Effector memory CD8-positive, alpha-beta T cell (primary cell): ENCODE measurements at regions not wholly inside any gene's neighbourhood (a gene's known extent, or its start where the extent isn't known, plus 50 kb on each side); places are given as distances from the start of the nearest gene placed in this dataset.

ENCODE experiments used
- ATAC-seq: fragments of 150-1000 bp; cut with Tn5 transposase; replicated peaks from 2 replicates; pipeline ENCODE4 v1.10.0; 2021; ENCODE audit warnings: mild to moderate bottlenecking, moderate library complexity
- DNase-seq, 3 experiments: peaks; one replicate each; pipeline ENCODE4 v3.0.0; 2021
- H3K27ac Mint-ChIP-seq, 2 donors: one replicate each; pipeline ENCODE4 v1.8.0; 2022; ENCODE audit warnings: mild to moderate bottlenecking in 2 of 2, mixed read lengths in 2 of 2, moderate library complexity in 2 of 2
- H3K27me3 Mint-ChIP-seq, 2 donors: one replicate each; pipeline ENCODE4 v1.8.0; 2022; ENCODE audit warnings: mixed read lengths in 2 of 2
- H3K36me3 Mint-ChIP-seq: one replicate; pipeline ENCODE4 v1.8.0; 2022; ENCODE audit warnings: mild to moderate bottlenecking, moderate library complexity, mixed read lengths; ENCODE audit not compliant: insufficient read depth
- H3K4me1 Mint-ChIP-seq, 2 donors: one replicate each; pipeline ENCODE4 v1.8.0; 2022; ENCODE audit warnings: low read depth in 2 of 2, mixed read lengths in 2 of 2
- H3K4me3 Mint-ChIP-seq, 2 donors: one replicate each; pipeline ENCODE4 v1.8.0; 2022; ENCODE audit warnings: mild to moderate bottlenecking in 2 of 2, mixed read lengths in 2 of 2, moderate library complexity in 2 of 2
- H3K9me3 Mint-ChIP-seq, 2 donors: one replicate each; pipeline ENCODE4 v1.8.0; 2022; ENCODE audit warnings: mixed read lengths in 2 of 2

DNA sequence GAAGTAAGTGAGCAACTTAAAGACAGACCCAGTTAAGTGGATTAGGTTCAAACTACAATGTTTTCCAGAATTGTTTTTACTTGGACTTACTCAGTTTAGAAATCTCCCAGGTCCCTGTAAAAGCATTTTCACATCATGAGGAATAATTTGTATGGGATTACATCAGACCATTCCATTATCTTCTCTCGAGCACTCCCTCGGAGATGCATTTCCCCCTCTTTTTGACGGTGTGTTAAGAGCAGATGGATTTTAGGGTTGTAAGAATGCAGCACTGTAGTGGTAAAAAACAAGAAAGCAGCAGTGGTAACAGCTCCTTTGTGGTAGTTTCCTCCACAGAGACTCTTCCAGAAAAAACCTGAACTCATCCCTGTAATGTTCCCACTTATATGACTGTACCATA, 488.4 kb downstream of the BCAT1 start:
- Mint-ChIP-seq H3K36me3 (no peaks in the 10 kb centered on the region), H3K27ac (no peak overlapping the region), H3K27me3 (no peaks in the 10 kb centered on the region), H3K4me3 (no peak overlapping the region), H3K9me3 (no peaks in the 10 kb centered on the region), H3K4me1 (no peaks in the 10 kb centered on the region)
- ATAC-seq, result no peak
- DNase-seq, result no peak

DNA sequence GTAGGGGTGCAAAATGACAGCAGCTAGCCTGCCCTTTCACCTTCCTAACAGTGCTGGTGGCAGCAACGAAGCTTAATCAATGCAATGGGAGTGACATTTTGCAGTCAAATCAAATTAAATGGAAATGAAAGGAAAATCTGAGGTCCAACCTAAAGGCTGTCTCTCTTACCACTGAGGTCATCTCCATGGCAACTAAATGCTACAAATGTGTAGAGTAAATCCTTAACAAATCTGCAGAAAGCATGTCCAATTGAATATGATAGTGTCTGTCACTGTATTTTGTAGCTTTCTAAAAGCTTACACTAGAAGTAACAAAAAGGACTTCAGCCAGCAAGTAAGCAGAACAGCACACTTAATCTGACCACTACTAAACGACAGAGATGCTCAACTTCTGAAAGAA, 488.8 kb downstream of the BCAT1 start:
- Mint-ChIP-seq H3K9me3 (no peaks in the 10 kb centered on the region), H3K27ac (no peak overlapping the region), H3K4me1 (no peaks in the 10 kb centered on the region), H3K36me3 (no peaks in the 10 kb centered on the region), H3K4me3 (no peak overlapping the region), H3K27me3 (no peaks in the 10 kb centered on the region)
- no peak for ATAC-seq
- DNase-seq, result no peak

DNA sequence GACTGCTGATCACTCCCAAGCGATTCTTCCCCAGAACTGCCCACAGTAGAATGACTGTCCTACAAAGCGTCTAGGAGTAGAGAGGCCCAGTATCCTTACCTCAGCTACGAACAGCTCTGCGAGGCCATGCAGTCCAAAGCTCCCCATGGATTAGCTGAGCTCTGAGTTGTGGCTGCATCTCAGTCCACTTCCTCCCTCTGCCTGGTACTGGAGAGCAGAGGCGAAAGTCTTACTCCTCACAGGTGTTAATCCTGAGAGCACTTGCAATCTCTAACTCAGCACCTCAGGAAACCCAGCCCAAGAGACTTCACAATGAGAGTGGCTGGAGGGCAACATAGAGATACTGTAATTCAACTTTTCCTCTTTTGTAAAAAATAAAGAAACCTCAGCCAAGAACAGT, 493.1 kb downstream of the BCAT1 start:
- Mint-ChIP-seq H3K27me3 (no peaks in the 10 kb centered on the region), H3K27ac (no peak overlapping the region), H3K36me3 (no peaks in the 10 kb centered on the region), H3K4me3 (no peak overlapping the region), H3K9me3 (no peaks in the 10 kb centered on the region), H3K4me1 (no peaks in the 10 kb centered on the region)
- DNase-seq, result no peak
- no peak for ATAC-seq

DNA sequence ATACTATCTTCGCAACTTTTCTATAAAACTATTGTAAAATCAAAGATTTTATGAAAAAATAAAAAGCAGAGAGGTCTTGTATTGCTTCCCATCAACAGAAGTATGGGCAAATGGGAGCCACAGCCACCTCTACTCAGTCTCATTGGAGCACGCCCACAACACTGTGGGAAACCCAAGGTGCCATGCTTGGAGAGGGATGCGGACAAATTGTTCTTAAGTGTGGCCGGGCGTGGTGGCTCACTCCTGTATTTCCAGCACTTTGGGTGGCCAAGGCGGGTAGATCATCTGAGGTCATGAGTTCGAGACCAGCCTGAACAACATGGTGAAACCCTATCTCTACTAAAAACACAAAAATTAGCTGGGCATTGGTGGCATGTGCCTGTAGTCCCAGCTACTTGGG, 498.2 kb upstream of the SOX5 start:
- Mint-ChIP-seq H3K4me1 (no peaks in the 10 kb centered on the region), H3K36me3 (no peaks in the 10 kb centered on the region), H3K4me3 (no peak overlapping the region), H3K9me3 (no peaks in the 10 kb centered on the region), H3K27ac (no peak overlapping the region), H3K27me3 (no peaks in the 10 kb centered on the region)
- ATAC-seq, result no peak
- DNase-seq, result no peak

DNA sequence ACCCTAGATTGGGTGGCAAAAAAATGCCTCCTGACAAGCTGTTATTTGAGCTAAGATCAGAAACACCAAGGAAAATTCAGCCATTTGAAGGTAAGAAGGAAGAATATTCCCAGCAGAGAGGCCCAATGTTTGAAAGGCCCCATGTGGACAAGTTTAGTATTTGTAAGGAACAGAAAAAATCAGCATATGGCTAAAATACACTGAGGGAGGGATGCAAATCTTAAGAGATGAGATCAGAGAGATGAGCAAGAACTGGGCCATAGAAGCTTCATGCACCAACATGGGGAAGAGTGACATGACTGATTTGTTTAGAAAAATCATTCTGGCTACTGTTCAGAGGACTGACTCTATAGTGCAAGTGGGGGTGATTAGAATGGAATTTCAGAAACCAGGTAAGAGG, 496.8 kb upstream of the SOX5 start:
- no peak for ATAC-seq
- no peak overlapping the region for H3K27ac Mint-ChIP-seq
- peaks cover 0 to 2% of the 10 kb centered on the region in 2 donors for H3K27me3 Mint-ChIP-seq
- DNase-seq, result no peak
- H3K9me3 Mint-ChIP-seq, result peaks cover 0 to 2% of the 10 kb centered on the region in 2 donors
- no peak overlapping the region for H3K4me3 Mint-ChIP-seq
- no peaks in the 10 kb centered on the region for H3K4me1 Mint-ChIP-seq
- H3K36me3 Mint-ChIP-seq, result no peaks in the 10 kb centered on the region

DNA sequence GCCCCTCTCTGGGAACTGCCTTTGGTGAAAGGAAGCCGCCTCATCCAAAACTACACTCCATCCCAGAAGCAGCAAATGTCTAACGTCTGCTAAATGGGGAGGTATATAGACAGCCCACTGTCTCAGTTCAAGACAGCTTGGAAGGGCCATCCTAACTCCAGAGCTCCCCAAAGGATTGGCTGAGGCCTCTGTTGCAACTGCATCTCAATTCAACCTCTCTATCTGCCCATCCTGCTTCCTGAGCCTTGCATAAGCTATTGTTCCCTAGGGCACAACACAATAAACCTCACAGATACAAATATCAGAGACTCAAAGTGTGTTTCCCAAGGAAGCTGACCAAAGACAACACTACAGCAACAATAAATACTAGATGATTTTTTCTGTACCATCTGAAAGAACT, 495.2 kb upstream of the SOX5 start:
- no peak overlapping the region for H3K4me3 Mint-ChIP-seq
- DNase-seq, result no peak
- H3K9me3 Mint-ChIP-seq, result peaks cover 0 to 2% of the 10 kb centered on the region in 2 donors

DNA sequence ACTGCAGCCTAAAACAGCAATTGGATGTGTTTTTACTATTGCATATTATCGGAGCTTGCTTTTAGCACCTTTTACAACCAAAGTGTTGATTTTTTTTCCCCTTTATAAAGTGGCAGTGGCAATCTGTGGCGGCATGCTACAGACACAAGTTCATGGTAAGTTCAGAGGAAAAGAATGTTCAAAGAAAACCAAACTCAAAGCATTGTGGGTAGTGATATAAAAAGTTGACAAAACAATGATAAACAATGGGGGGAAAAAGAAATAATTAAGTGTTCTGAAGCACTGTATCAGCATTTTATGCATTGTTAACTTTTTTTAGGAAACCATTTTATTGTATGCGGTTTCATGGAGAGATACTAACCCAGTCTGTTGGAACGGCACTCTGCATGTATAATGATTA, 492.0 kb upstream of the SOX5 start:
- Mint-ChIP-seq H3K4me1 (no peaks in the 10 kb centered on the region), H3K27ac (no peak overlapping the region), H3K36me3 (peaks cover 3% of the 10 kb centered on the region), H3K27me3 (peaks cover 0 to 6% of the 10 kb centered on the region in 2 donors), H3K9me3 (peaks cover 0 to 2% of the 10 kb centered on the region in 2 donors), H3K4me3 (no peak overlapping the region)
- ATAC-seq, result no peak
- no peak for DNase-seq

More for the DNA sequence above, 495.2 kb upstream of the SOX5 start:
- peaks cover 0 to 6% of the 10 kb centered on the region in 2 donors for H3K27me3 Mint-ChIP-seq
- no peak for ATAC-seq
- H3K4me1 Mint-ChIP-seq, result no peaks in the 10 kb centered on the region
- no peak overlapping the region for H3K27ac Mint-ChIP-seq
- peaks cover 2% of the 10 kb centered on the region for H3K36me3 Mint-ChIP-seq

DNA sequence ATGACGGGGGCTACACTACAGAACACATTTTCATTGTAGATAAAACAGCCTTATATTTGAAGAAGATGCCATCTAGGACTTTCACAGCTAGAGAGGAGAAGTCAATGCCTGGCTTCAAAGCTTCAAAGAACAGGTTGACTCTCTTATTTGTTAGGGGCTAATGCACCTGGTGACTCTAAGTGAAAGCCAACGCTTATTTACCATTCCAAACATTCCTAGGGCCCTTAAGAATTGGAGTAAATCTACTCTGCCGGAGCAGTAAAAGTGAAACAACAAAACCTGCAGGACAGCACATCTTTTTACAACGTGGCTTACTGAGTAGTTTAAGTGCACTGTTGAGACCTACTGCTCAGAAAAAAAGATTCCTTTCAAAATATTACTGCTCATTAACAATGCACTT, 487.2 kb upstream of the SOX5 start:
- ATAC-seq (no peak), DNase-seq (no peak)
- Mint-ChIP-seq H3K36me3 (peaks cover 3% of the 10 kb centered on the region), H3K27me3 (peaks cover 0 to 6% of the 10 kb centered on the region in 2 donors), H3K4me1 (no peaks in the 10 kb centered on the region), H3K4me3 (no peak overlapping the region), H3K9me3 (no peaks in the 10 kb centered on the region), H3K27ac (no peak overlapping the region)

DNA sequence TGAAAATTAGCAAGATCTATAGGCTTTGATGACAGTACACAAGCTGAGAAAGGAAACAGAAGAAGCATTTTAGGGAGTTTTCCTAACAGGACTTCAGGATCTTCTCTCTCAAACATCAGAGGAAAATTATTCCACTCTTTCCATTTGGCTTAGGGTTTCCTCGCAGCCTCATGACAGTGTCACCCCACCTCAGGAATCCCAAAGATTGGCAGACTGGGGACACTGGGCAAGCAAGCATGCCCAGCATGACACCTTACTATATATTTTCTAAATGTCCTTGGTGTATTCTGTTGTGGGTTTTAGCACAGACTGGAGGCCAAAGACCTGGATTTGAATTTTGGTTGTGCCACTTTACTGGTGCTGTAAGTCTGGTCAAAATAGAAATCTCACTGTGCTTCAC, 482.4 kb upstream of the SOX5 start:
- Mint-ChIP-seq H3K27me3 (peaks cover 0 to 4% of the 10 kb centered on the region in 2 donors), H3K36me3 (no peaks in the 10 kb centered on the region), H3K27ac (no peak overlapping the region), H3K9me3 (no peaks in the 10 kb centered on the region), H3K4me3 (no peak overlapping the region), H3K4me1 (no peaks in the 10 kb centered on the region)
- ATAC-seq (no peak), DNase-seq (no peak)

DNA sequence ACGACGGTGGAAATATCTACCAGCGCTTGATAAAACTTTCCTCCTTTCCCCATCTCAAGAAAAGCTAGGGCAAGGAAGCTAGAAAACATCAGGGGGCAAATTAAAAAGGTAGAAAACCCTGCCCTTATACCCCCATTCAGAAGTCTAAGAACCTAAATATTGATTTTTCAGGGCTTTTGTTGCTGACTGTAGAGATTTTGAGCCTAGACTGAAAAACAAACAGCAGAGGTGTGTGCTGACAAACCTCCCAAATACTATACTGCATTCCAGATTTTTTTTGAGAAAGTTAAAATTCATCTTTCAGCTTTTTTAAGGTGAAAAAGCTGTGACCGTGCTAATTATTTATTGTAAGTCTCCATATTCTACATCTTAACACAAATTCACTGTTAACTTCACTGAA, 478.3 kb upstream of the SOX5 start:
- H3K4me3 Mint-ChIP-seq, result no peak overlapping the region
- H3K27me3 Mint-ChIP-seq, result peaks cover 0 to 11% of the 10 kb centered on the region in 2 donors
- no peak overlapping the region for H3K27ac Mint-ChIP-seq
- DNase-seq (no peak), ATAC-seq (no peak)
- no peaks in the 10 kb centered on the region for H3K9me3 Mint-ChIP-seq
- H3K36me3 Mint-ChIP-seq, result no peaks in the 10 kb centered on the region
- H3K4me1 Mint-ChIP-seq, result no peaks in the 10 kb centered on the region

DNA sequence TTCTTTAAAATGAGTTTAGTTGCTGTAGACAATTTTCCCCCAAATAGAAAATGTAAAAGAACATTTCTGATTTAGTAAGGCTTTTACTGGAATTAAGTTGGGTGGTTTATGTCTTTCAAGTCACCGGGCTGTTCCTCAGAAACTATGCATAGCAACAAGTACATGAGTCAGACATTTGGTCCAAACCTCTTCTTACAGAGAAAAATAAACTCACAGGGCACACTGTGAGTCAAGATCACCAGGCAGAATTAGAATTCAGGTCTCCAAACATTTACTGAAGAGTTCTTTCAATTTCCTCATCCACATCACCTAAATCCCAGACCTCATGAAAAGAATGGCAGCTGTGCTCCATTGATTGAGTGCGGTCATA, 476.1 kb upstream of the SOX5 start:
- Mint-ChIP-seq H3K27me3 (peaks cover 0 to 11% of the 10 kb centered on the region in 2 donors), H3K4me1 (no peaks in the 10 kb centered on the region), H3K27ac (no peak overlapping the region), H3K36me3 (no peaks in the 10 kb centered on the region), H3K9me3 (no peaks in the 10 kb centered on the region), H3K4me3 (no peak overlapping the region)
- no peak for DNase-seq
- ATAC-seq, result no peak

DNA sequence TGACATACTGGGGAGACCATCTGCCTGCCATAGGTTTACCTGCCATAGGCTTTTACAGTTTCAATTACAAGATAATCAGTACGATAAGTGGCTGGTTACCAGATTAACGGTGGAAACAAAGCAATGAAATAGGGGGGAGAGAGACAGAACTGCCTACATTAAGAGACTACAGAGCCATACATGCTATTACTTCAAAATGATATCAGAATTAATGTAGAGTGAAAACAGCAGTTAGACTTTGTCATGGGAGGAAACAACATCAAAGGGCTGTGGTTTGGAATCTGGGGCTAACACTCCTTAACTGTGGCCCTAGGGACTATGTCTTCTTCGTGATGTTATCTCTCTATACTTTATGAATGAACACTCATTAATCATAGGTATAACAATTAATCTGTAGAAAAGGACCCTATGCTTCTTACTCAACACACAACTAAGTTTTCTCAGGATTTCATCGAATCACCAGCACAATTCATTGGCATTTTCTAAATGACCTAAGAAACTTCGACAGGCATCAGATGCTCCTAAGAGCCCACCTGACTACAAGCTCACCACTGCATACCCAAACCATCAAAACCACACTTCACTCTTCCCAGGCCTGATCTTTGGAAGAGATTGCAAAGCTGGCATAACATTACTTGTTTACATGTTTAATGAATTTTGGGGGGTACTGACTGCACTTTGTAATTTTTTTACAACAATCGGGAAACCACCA, 475.6 kb upstream of the SOX5 start:
- no peak for DNase-seq
- H3K4me1 Mint-ChIP-seq, result no peaks in the 10 kb centered on the region
- no peaks in the 10 kb centered on the region for H3K36me3 Mint-ChIP-seq
- no peaks in the 10 kb centered on the region for H3K9me3 Mint-ChIP-seq
- ATAC-seq, result no peak
- H3K4me3 Mint-ChIP-seq, result no peak overlapping the region
- peaks cover 0 to 11% of the 10 kb centered on the region in 2 donors for H3K27me3 Mint-ChIP-seq
- no peak overlapping the region for H3K27ac Mint-ChIP-seq

DNA sequence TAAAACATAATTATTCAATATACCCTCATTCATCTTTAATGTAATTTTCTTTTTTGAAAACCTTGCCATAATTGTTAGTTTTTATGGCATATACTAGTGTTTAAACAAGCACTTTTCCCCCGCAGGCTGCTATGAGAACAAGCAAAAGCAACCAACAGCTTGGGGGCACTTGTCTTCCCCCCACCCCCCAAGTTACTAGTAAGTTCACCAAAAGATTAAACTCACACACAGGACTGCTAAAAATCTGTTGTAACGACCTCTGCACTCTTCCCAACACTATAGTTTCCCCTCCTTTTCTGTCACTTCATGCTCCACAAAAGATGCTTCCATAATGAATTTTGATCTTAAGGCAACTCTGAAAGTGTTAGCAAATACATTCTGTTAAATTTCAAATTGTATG, 474.9 kb upstream of the SOX5 start:
- DNase-seq (no peak), ATAC-seq (no peak)
- no peaks in the 10 kb centered on the region for H3K9me3 Mint-ChIP-seq
- H3K27me3 Mint-ChIP-seq, result peaks cover 0 to 11% of the 10 kb centered on the region in 2 donors
- no peaks in the 10 kb centered on the region for H3K36me3 Mint-ChIP-seq
- no peak overlapping the region for H3K4me3 Mint-ChIP-seq
- no peaks in the 10 kb centered on the region for H3K4me1 Mint-ChIP-seq
- H3K27ac Mint-ChIP-seq, result no peak overlapping the region

DNA sequence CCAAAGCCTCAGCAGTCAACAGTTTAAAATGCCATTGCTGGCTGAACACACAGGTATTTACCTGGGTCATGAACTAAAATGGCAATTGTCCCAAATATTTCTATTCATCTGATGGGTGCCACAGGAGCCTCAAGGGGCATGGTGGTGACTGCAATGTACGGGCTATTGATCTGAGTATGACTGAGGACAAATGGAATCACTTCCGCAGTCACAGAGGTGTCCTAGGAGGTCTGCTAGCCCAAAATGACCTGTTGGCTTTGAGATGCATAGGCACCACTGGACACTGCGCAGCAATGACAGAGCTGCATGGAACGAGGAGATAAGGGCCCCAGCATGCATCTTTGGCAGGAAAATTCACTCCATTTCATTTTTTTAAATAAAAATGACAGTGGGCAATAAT, 474.1 kb upstream of the SOX5 start:
- DNase-seq, result no peak
- H3K4me1 Mint-ChIP-seq, result no peaks in the 10 kb centered on the region
- no peak overlapping the region for H3K27ac Mint-ChIP-seq
- H3K9me3 Mint-ChIP-seq, result no peaks in the 10 kb centered on the region
- no peak overlapping the region for H3K4me3 Mint-ChIP-seq
- H3K36me3 Mint-ChIP-seq, result no peaks in the 10 kb centered on the region
- no peak for ATAC-seq
- peaks cover 0 to 11% of the 10 kb centered on the region in 2 donors for H3K27me3 Mint-ChIP-seq

DNA sequence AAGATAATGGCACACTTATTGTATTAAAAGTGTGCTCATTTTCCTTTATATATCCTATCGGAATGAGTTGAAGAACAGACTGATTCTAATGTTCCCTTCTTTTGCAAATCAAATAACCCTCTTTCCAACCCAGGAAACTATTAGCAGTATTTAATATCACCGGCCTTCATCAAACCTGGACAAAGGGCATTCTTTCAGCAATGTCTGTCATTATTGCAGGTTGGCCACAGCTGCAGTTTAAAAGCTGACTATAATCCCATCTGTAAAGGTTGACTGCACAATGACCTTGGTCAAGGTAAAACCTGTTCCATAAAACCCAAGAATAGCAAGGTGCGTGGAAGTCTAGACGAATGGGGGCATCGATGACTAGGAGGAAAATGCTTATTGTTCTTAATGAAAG, 472.3 kb upstream of the SOX5 start:
- no peaks in the 10 kb centered on the region for H3K36me3 Mint-ChIP-seq
- no peak overlapping the region for H3K4me3 Mint-ChIP-seq
- H3K27me3 Mint-ChIP-seq, result peaks cover 0 to 7% of the 10 kb centered on the region in 2 donors
- H3K4me1 Mint-ChIP-seq, result no peaks in the 10 kb centered on the region
- no peak overlapping the region for H3K27ac Mint-ChIP-seq
- no peak for ATAC-seq
- no peaks in the 10 kb centered on the region for H3K9me3 Mint-ChIP-seq
- no peak for DNase-seq
